ENCODE measurements at regions not wholly inside any gene's neighbourhood (a gene's known extent, or its start where the extent isn't known, plus 50 kb on each side); places are given as distances from the start of the nearest gene placed in this dataset.

DNA sequence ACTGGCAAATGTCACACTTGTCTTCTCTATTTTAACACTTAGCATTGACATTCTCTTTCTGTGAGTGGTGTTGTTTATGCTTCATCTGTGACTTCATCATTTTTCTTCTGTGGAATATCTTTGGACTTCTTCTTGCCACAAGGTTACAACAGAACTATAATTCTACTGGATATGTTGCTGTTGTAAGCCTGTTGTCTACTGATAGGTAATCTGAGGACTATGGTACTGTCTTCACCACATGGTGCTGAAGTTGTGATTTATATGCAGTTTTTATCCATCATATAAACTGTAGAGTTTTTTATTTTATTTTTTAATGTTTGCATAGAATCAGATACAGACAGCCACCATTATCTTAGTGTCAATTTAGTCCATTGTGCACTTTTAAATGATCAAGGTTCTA is 622.2 kb upstream of the CNTN5 start:
- Histone ChIP-seq H3K9me3 (ENCODE audit: low read length) (no peaks in the 10 kb centered on the region), H4K20me1 (ENCODE audit: insufficient read depth, low read length) (no peaks in the 10 kb centered on the region)
- TF ChIP-seq EZH2 (IDR thresholded peaks at IDR 0.05; ENCODE audit: borderline replicate concordance, low read length) (no peak), CTCF (IDR thresholded peaks at IDR 0.05; ENCODE audit: low read length) (no peak)

GRCh38 chr11:98409069-98409468 is 611.7 kb upstream of the CNTN5 start:
- Histone ChIP-seq H3F3A (ENCODE audit: insufficient read depth, low read length) (no peaks in the 10 kb centered on the region), H3K79me2 (ENCODE audit: insufficient read depth, low read length) (no peaks in the 10 kb centered on the region), H2AFZ (ENCODE audit: low read length) (no peak overlapping the region), H3K4me2 (ENCODE audit: low read length) (no peak overlapping the region), H3K4me3 (ENCODE audit: low read depth, low read length, poor library complexity, severe bottlenecking) (no peak overlapping the region), H3K27me3 (ENCODE audit: insufficient read depth, low read length) (no peaks in the 10 kb centered on the region), H3K4me1 (ENCODE audit: insufficient read depth, low read length, severe bottlenecking) (no peaks in the 10 kb centered on the region), H3K27ac (ENCODE audit: low read depth, low read length, poor library complexity, severe bottlenecking) (no peak overlapping the region), H3K9ac (ENCODE audit: low read length) (no peak overlapping the region), H3K9me2 (ENCODE audit: low read depth, low read length) (no peaks in the 10 kb centered on the region), H3K36me3 (ENCODE audit: insufficient read depth, low read length) (no peaks in the 10 kb centered on the region), H3K9me3 (ENCODE audit: low read length) (no peaks in the 10 kb centered on the region), H4K20me1 (ENCODE audit: insufficient read depth, low read length) (no peaks in the 10 kb centered on the region)
- TF ChIP-seq CTCF (IDR thresholded peaks at IDR 0.05; ENCODE audit: low read length) (no peak), EZH2 (IDR thresholded peaks at IDR 0.05; ENCODE audit: borderline replicate concordance, low read length) (no peak)

More for the DNA sequence above, 622.2 kb upstream of the CNTN5 start:
- H3K27ac ChIP-seq (ENCODE audit: low read depth, low read length, poor library complexity, severe bottlenecking) = no peak overlapping the region
- no peak overlapping the region for H3K9ac ChIP-seq (ENCODE audit: low read length)
- no peaks in the 10 kb centered on the region for H3K27me3 ChIP-seq (ENCODE audit: insufficient read depth, low read length)
- no peaks in the 10 kb centered on the region for H3K4me1 ChIP-seq (ENCODE audit: insufficient read depth, low read length, severe bottlenecking)
- no peaks in the 10 kb centered on the region for H3K9me2 ChIP-seq (ENCODE audit: low read depth, low read length)
- H2AFZ ChIP-seq (ENCODE audit: low read length) = no peak overlapping the region
- H3K4me3 ChIP-seq (ENCODE audit: low read depth, low read length, poor library complexity, severe bottlenecking) = no peak overlapping the region
- no peaks in the 10 kb centered on the region for H3K79me2 ChIP-seq (ENCODE audit: insufficient read depth, low read length)
- H3K36me3 ChIP-seq (ENCODE audit: insufficient read depth, low read length) = no peaks in the 10 kb centered on the region
- H3K4me2 ChIP-seq (ENCODE audit: low read length) = no peak overlapping the region
- no peaks in the 10 kb centered on the region for H3F3A ChIP-seq (ENCODE audit: insufficient read depth, low read length)

GRCh38 chr11:98411777-98412176 is 609.0 kb upstream of the CNTN5 start:
- no peaks in the 10 kb centered on the region for H3K27me3 ChIP-seq (ENCODE audit: insufficient read depth, low read length)
- TF ChIP-seq CTCF (IDR thresholded peaks at IDR 0.05; ENCODE audit: low read length) (no peak), EZH2 (IDR thresholded peaks at IDR 0.05; ENCODE audit: borderline replicate concordance, low read length) (no peak)
- no peak overlapping the region for H3K4me3 ChIP-seq (ENCODE audit: low read depth, low read length, poor library complexity, severe bottlenecking)
- H3K9ac ChIP-seq (ENCODE audit: low read length) = no peak overlapping the region
- H3K79me2 ChIP-seq (ENCODE audit: insufficient read depth, low read length) = no peaks in the 10 kb centered on the region
- no peaks in the 10 kb centered on the region for H3F3A ChIP-seq (ENCODE audit: insufficient read depth, low read length)
- no peaks in the 10 kb centered on the region for H3K9me3 ChIP-seq (ENCODE audit: low read length)
- H3K4me2 ChIP-seq (ENCODE audit: low read length) = no peak overlapping the region
- H3K36me3 ChIP-seq (ENCODE audit: insufficient read depth, low read length) = no peaks in the 10 kb centered on the region
- H3K9me2 ChIP-seq (ENCODE audit: low read depth, low read length) = no peaks in the 10 kb centered on the region
- H2AFZ ChIP-seq (ENCODE audit: low read length) = no peak overlapping the region
- no peaks in the 10 kb centered on the region for H3K4me1 ChIP-seq (ENCODE audit: insufficient read depth, low read length, severe bottlenecking)
- no peak overlapping the region for H3K27ac ChIP-seq (ENCODE audit: low read depth, low read length, poor library complexity, severe bottlenecking)
- no peaks in the 10 kb centered on the region for H4K20me1 ChIP-seq (ENCODE audit: insufficient read depth, low read length)
